ENCODE measurements at regions not wholly inside any gene's neighbourhood (a gene's known extent, or its start where the extent isn't known, plus 50 kb on each side); places are given as distances from the start of the nearest gene placed in this dataset.

GRCh38 chr10:28411648-28412047, 108.8 kb upstream of the MPP7 start:
- H3K4me1 ChIP-seq, result peaks cover 0 to 4% (median 0%) of the 10 kb centered on the region in 12 donors
- WGBS, 4 donors, result 71 to 84% (median 78%) methylated on average over 4 of the region's 4 CpGs
- peaks cover 0 to 15% (median 0%) of the 10 kb centered on the region in 9 donors for H3K27me3 ChIP-seq
- no peak for ATAC-seq
- no peak for DNase-seq
- intact Hi-C loops (cut with DNase I), result no loop called here
- no peaks in the 10 kb centered on the region for H3K36me3 ChIP-seq
- no peak overlapping the region for H3K27ac ChIP-seq
- TF ChIP-seq CTCF (IDR thresholded peaks at IDR 0.05), result no peak
- TF ChIP-seq POLR2A (IDR thresholded peaks at IDR 0.05), result no peak
- H3K4me3 ChIP-seq, result no peak overlapping the region
- H3K9me3 ChIP-seq, result peaks cover 0 to 8% (median 0%) of the 10 kb centered on the region in 12 donors

DNA sequence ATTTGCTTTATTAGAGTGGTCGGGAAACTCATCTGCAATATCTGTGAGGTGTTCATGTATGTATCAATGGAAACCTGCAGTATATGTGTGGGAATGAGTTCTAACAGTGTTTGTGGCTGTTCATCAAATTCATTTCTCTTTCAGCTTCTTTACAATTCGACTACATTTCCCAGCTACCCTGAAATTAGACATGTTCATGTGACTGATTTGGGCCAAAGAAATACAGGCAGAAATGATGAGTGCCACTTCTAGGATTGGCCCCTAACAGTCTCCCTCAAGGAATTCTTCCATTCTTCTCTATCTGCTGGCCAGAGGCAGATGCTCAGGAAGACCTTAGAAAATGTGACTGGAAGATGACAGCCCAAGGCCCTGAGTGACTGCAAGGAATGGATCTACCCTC, 114.8 kb upstream of the WAC start:
- TF ChIP-seq CTCF (IDR thresholded peaks at IDR 0.05), result no peak
- TF ChIP-seq POLR2A (IDR thresholded peaks at IDR 0.05), result no peak
- intact Hi-C loops (cut with DNase I), result no loop called here

DNA sequence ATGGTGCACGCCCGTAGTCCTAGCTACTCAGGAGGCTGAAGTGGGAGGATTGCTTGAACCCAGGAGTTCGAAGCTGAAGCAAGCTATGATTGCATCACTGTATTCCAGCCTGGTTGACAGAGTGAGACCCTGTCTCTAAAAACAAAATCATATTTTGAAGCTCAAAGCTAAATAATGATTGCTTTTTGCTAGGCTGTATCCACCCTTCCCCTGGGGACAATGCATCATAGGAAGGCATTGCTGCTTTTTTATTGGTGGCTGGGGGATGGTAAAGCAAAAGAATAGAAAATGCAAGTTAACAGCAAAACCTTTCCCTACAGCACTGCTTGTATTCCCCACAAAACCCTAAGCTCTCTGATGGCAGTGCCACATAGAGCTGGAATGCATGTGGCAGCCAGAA, 107.5 kb upstream of the WAC start:
- Histone ChIP-seq H3K36me3 (no peaks in the 10 kb centered on the region), H3K9me3 (peaks cover 0 to 5% (median 0%) of the 10 kb centered on the region in 12 donors), H3K4me1 (no peaks in the 10 kb centered on the region), H3K4me3 (no peak overlapping the region), H3K27ac (no peak overlapping the region), H3K27me3 (peaks cover 0 to under 1% (median 0%) of the 10 kb centered on the region in 9 donors)
- intact Hi-C loops (cut with DNase I), result loop anchor here in 1 of 10 donors (10.0 kb wide), 1 partner anchor 159 kb away; no protein-coding TSS in a partner anchor
- ATAC-seq (no peak), DNase-seq (no peak)
- 79 to 92% (median 82%) methylated on average over 3 of the region's 3 CpGs for WGBS, 4 donors
- TF ChIP-seq CTCF (IDR thresholded peaks at IDR 0.05) (no peak), POLR2A (IDR thresholded peaks at IDR 0.05) (no peak)

More for the DNA sequence above, 114.8 kb upstream of the WAC start:
- Histone ChIP-seq H3K4me3 (no peak overlapping the region), H3K9me3 (peaks cover 0 to 4% (median 0%) of the 10 kb centered on the region in 12 donors), H3K27ac (no peak overlapping the region), H3K4me1 (no peaks in the 10 kb centered on the region), H3K36me3 (no peaks in the 10 kb centered on the region), H3K27me3 (peaks cover 0 to 4% (median 0%) of the 10 kb centered on the region in 9 donors)
- WGBS, 4 donors, result 62 to 80% (median 78%) methylated on average over 2 of the region's 2 CpGs
- no peak for DNase-seq
- no peak for ATAC-seq

DNA sequence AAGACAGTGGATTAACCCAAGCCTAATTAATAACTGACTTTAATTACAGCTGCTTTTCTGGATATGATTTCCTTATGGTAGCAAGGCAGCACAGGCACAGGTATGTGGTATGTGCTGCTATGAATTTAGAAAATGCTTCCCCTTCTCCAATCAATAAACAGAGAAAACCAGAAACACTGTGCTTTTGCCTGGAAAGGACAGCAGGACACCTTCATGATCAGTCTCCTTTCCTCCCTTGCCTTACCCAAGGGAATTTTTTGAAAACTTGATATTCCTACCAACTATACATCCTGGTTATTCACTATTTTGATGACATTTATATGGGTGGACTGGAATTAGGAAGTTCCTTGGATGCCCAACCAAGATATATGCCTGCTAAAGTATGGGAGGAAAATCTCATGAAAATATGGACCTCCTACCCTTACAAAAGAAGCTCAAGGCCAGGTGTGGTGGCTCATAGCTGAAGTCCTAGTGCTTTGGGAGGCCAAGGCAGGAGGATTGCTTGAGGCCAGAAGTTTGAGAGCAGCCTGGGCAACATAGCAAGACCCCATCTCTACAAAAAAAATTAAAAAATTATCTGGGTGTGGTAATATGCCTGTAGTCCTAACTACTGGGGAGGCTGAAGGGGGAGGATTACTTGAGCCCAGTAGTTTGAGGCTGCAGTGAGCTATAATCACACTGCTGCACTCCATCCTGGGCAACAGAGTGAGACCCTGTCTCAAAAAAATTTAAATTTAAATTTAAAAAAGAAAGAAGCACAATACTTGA, 106.3 kb upstream of the WAC start:
- intact Hi-C loops (cut with DNase I), result loop anchor here in 1 of 10 donors (10.0 kb wide), 1 partner anchor 158 kb away; no protein-coding TSS in a partner anchor
- no peaks in the 10 kb centered on the region for H3K27me3 ChIP-seq
- no peaks in the 10 kb centered on the region for H3K36me3 ChIP-seq
- peaks cover 0 to 5% (median 0%) of the 10 kb centered on the region in 12 donors for H3K9me3 ChIP-seq
- no peaks in the 10 kb centered on the region for H3K4me1 ChIP-seq
- ATAC-seq (no peak), DNase-seq (no peak)
- TF ChIP-seq POLR2A (IDR thresholded peaks at IDR 0.05), result no peak
- TF ChIP-seq CTCF (IDR thresholded peaks at IDR 0.05), result no peak
- no peak overlapping the region for H3K27ac ChIP-seq
- no peak overlapping the region for H3K4me3 ChIP-seq
